H1 (cell line): ENCODE measurements at regions not wholly inside any gene's neighbourhood (a gene's known extent, or its start where the extent isn't known, plus 50 kb on each side); places are given as distances from the start of the nearest gene placed in this dataset.

Experiments used
- ATF2 ChIP-seq: IDR thresholded peaks from 2 replicates; pipeline ENCODE4 v1.6.1; 2012; ENCODE audit warnings: low read length, inconsistent platforms
- CEBPB ChIP-seq: IDR thresholded peaks from 2 replicates; pipeline ENCODE4 v1.6.1; 2012; ENCODE audit warnings: low read depth, low read length
- CTCF ChIP-seq, 3 experiments: IDR thresholded peaks; 1 replicate in 2 of 3; 2 replicates in 1 of 3; pipeline versions ENCODE4 v1.5.1 to v1.6.1; 2011; ENCODE audit warnings: low read length in 3 of 3, mild to moderate bottlenecking in 3 of 3, inconsistent platforms in 2 of 3, low read depth in 1 of 3, moderate library complexity in 1 of 3; ENCODE audit not compliant: insufficient read depth in 1 of 3; ENCODE audit errors: control extremely low read depth in 1 of 3
- EZH2 ChIP-seq: fragments of 200-600 bp; sonication (generic); IDR thresholded peaks from 2 replicates; pipeline ENCODE4 v1.7.1; 2012; ENCODE audit warnings: low read depth, mild to moderate bottlenecking, moderate library complexity, low read length, inconsistent platforms; ENCODE audit not compliant: severe bottlenecking
- NRF1 ChIP-seq: IDR thresholded peaks from 2 replicates; pipeline ENCODE4 v1.6.1; 2011; ENCODE audit warnings: mild to moderate bottlenecking, low read depth, low read length, improper control_type of control experiment
- SP1 ChIP-seq: IDR thresholded peaks from 2 replicates; pipeline ENCODE4 v1.6.1; 2011; ENCODE audit warnings: low read depth, low read length
- TAF1 ChIP-seq: IDR thresholded peaks from 2 replicates; pipeline ENCODE4 v1.6.1; 2011; ENCODE audit warnings: mild to moderate bottlenecking, low read depth, low read length
- TEAD4 ChIP-seq: IDR thresholded peaks from 2 replicates; pipeline ENCODE4 v1.6.1; 2012; ENCODE audit warnings: low read depth, low read length, inconsistent platforms, mixed read lengths

- no peak for TF ChIP-seq NRF1
- no peak for TF ChIP-seq EZH2
- TF ChIP-seq SP1 = no peak
- TF ChIP-seq CTCF (IDR thresholded peaks at IDR 0.05; ENCODE audit: control extremely low read depth in 1 of 3, insufficient read depth in 1 of 3, low read depth in 1 of 3, low read length in 3 of 3) = no peak
- TF ChIP-seq TEAD4 = no peak
- no peak for TF ChIP-seq TAF1
- no peak for TF ChIP-seq ATF2
- no peak for TF ChIP-seq CEBPB
Observed at GRCh38 chr6:71645299-71645698, 241.1 kb upstream of the RIMS1 start.
